Liver (tissue), 7 donors: ENCODE measurements at regions not wholly inside any gene's neighbourhood (a gene's known extent, or its start where the extent isn't known, plus 50 kb on each side); places are given as distances from the start of the nearest gene placed in this dataset.

Source experiments
- DNase-seq: peaks from one replicate; pipeline ENCODE4 v3.0.0-alpha.2; 2017; ENCODE audit warnings: low spot score
- H3K27ac ChIP-seq, 2 donors: one replicate each; pipeline ENCODE4 v1.7.0; 2013; ENCODE audit warnings: inconsistent platforms in 2 of 2, low read length in 2 of 2, control low read depth in 1 of 2, low read depth in 1 of 2, mild to moderate bottlenecking in 1 of 2
- H3K27me3 ChIP-seq, 4 donors: one replicate each; pipeline versions ENCODE4 v1.6.1 to v1.7.0; 2013; ENCODE audit warnings: low read length in 3 of 4, inconsistent platforms in 1 of 4, mild to moderate bottlenecking in 1 of 4, moderate library complexity in 1 of 4; ENCODE audit not compliant: control insufficient read depth in 4 of 4, insufficient read depth in 4 of 4
- H3K36me3 ChIP-seq, 4 donors: one replicate each; pipeline versions ENCODE4 v1.6.1 to v1.7.0; 2013; ENCODE audit warnings: low read length in 3 of 4, mild to moderate bottlenecking in 3 of 4, low read depth in 1 of 4, moderate library complexity in 1 of 4; ENCODE audit not compliant: control insufficient read depth in 4 of 4, insufficient read depth in 3 of 4
- H3K4me1 ChIP-seq, 4 donors: one replicate each; pipeline versions ENCODE4 v1.6.1 to v1.7.0; 2013; ENCODE audit warnings: low read length in 3 of 4, mild to moderate bottlenecking in 3 of 4, moderate library complexity in 1 of 4; ENCODE audit not compliant: control insufficient read depth in 4 of 4, insufficient read depth in 4 of 4
- H3K4me3 ChIP-seq, 3 donors: one replicate each; pipeline versions ENCODE4 v1.6.1 to v1.7.0; 2013; ENCODE audit warnings: low read length in 3 of 3, control low read depth in 1 of 3, low read depth in 1 of 3, mild to moderate bottlenecking in 1 of 3
- H3K9ac ChIP-seq, 2 donors: one replicate each; pipeline ENCODE4 v1.7.0; 2013; ENCODE audit warnings: low read length in 2 of 2, mild to moderate bottlenecking in 2 of 2, moderate library complexity in 2 of 2, control low read depth in 1 of 2, low read depth in 1 of 2
- H3K9me3 ChIP-seq, 4 donors: one replicate each; pipeline versions ENCODE4 v1.6.1 to v1.7.0; 2013; ENCODE audit warnings: low read length in 3 of 4; ENCODE audit not compliant: control insufficient read depth in 4 of 4
- EGR1 ChIP-seq, 2 donors: IDR thresholded peaks; 2 replicates each; pipeline ENCODE4 v1.6.1; 2016 to 2018; ENCODE audit warnings: antibody characterized with exemption in 2 of 2, low read depth in 2 of 2
- FOXA1 ChIP-seq: IDR thresholded peaks from 2 replicates; pipeline ENCODE4 v1.6.1; 2016; ENCODE audit warnings: antibody characterized with exemption
- FOXA2 ChIP-seq: IDR thresholded peaks from 2 replicates; pipeline ENCODE4 v1.6.1; 2016; ENCODE audit warnings: antibody characterized with exemption
- GABPA ChIP-seq, 2 donors: IDR thresholded peaks in 1 of 2; conservative IDR thresholded peaks in 1 of 2; 2 replicates each; pipeline ENCODE4 v1.6.1; 2016; ENCODE audit warnings: antibody characterized with exemption in 2 of 2, mild to moderate bottlenecking in 1 of 2, moderate library complexity in 1 of 2
- HNF4A ChIP-seq, 2 donors: conservative IDR thresholded peaks; 2 replicates each; pipeline ENCODE4 v1.6.1; 2016; ENCODE audit warnings: antibody characterized with exemption in 2 of 2, mild to moderate bottlenecking in 2 of 2
- HNF4G ChIP-seq: IDR thresholded peaks from 2 replicates; pipeline ENCODE4 v1.6.1; 2016; ENCODE audit warnings: antibody characterized with exemption
- JUND ChIP-seq, 2 donors: IDR thresholded peaks; 2 replicates each; pipeline ENCODE4 v1.6.1; 2016; ENCODE audit warnings: antibody characterized with exemption in 2 of 2
- NR2F2 ChIP-seq: IDR thresholded peaks from 2 replicates; pipeline ENCODE4 v1.6.1; 2016; ENCODE audit warnings: antibody characterized with exemption
- RAD21 ChIP-seq, 2 donors: IDR thresholded peaks; 2 replicates each; pipeline ENCODE4 v1.6.1; 2016; ENCODE audit warnings: antibody characterized with exemption in 2 of 2, mild to moderate bottlenecking in 2 of 2
- RXRA ChIP-seq, 2 donors: IDR thresholded peaks; 2 replicates each; pipeline ENCODE4 v1.6.1; 2017 to 2018; ENCODE audit warnings: antibody characterized with exemption in 2 of 2, mild to moderate bottlenecking in 1 of 2
- SP1 ChIP-seq: IDR thresholded peaks from 2 replicates; pipeline ENCODE4 v1.6.1; 2018; ENCODE audit warnings: antibody characterized with exemption, mild to moderate bottlenecking
- YY1 ChIP-seq: IDR thresholded peaks from 2 replicates; pipeline ENCODE4 v1.6.1; 2016; ENCODE audit warnings: antibody characterized with exemption, mild to moderate bottlenecking
- ZBTB33 ChIP-seq: IDR thresholded peaks from 2 replicates; pipeline ENCODE4 v1.6.1; 2016; ENCODE audit warnings: antibody characterized with exemption
- WGBS: extraction: QIAGEN DNeasy Blood & Tissue Kit; methylation state at CpG from one replicate; pipeline ENCODE4 v1.1.7; 2013; 5-methylcytosine and 5-hydroxymethylcytosine counted together
- TF ChIP-seq, protein P1 (sequence below): IDR thresholded peaks from 2 replicates; pipeline ENCODE4 v1.6.1; 2016; ENCODE audit warnings: antibody characterized with exemption
- TF ChIP-seq, protein P2 (sequence below): IDR thresholded peaks from 2 replicates; pipeline ENCODE4 v1.6.1; 2016; ENCODE audit warnings: antibody characterized with exemption
- donor health status: healthy.
- donor health status: healthy.
- donor health status: healthy.
- donor health status: healthy.

DNA sequence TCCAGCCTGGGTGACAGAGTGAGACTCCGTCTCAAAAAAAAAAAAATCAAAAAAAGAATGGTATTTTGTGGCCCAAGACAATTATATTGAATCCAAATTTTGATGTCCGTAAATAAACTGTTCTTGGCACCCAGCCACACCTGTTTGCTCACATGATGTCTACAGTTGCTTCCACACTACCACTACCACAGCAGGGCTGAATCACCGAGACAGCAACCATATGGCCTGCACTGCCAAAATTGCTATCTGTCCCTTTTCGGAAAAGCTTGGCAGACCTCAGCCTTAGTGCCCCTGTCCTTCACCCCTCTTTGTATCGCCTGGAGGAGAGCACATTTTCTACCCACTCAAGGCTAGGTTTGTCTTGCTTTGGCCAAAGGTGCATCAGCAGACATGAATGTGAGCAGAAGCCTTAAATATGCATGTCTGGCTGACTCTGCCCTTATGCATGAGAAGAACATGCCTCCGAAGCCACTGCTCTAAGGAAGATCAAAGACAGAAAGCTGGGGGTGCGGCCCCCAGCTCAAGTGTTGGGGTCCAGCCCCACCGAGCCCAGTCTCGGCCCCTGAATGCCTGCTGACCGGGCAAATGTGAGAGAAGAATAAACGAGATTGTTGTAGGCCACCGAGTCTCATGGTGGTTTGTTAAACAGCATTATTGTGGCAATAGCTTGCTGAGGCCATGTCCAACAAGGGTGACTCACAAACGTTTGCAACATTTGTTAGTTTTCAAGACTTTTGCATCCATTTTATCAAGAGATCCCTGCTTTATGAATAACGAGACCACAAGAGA lies 108.1 kb downstream of the TPRA1 start:
- peaks cover 0 to 3% (median 0%) of the 10 kb centered on the region in 4 donors for H3K4me1 ChIP-seq
- H3K36me3 ChIP-seq: no peaks in the 10 kb centered on the region
- TF ChIP-seq HNF4G: no peak
- TF ChIP-seq SP1: no peak
- TF ChIP-seq, protein P1, sequence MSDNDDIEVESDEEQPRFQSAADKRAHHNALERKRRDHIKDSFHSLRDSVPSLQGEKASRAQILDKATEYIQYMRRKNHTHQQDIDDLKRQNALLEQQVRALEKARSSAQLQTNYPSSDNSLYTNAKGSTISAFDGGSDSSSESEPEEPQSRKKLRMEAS: no peak
- no peak for TF ChIP-seq FOXA1
- TF ChIP-seq FOXA2: no peak
- no peak for TF ChIP-seq NR2F2
- TF ChIP-seq EGR1 (IDR thresholded peaks at IDR 0.05; ENCODE audit: low read depth in 2 of 2): no peak
- no peak for TF ChIP-seq HNF4A (conservative IDR thresholded peaks at IDR 0.05)
- no peak for TF ChIP-seq JUND (IDR thresholded peaks at IDR 0.05)
- TF ChIP-seq RXRA (IDR thresholded peaks at IDR 0.05): no peak
- TF ChIP-seq ZBTB33: no peak
- no peak for TF ChIP-seq GABPA (IDR thresholded peaks at IDR 0.05 in 1 of 2, conservative IDR thresholded peaks at IDR 0.05 in 1 of 2)
- TF ChIP-seq, protein P2, sequence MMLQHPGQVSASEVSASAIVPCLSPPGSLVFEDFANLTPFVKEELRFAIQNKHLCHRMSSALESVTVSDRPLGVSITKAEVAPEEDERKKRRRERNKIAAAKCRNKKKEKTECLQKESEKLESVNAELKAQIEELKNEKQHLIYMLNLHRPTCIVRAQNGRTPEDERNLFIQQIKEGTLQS: no peak
- TF ChIP-seq YY1: no peak
- no peak for TF ChIP-seq RAD21 (IDR thresholded peaks at IDR 0.05)
- no peak overlapping the region for H3K9ac ChIP-seq
- WGBS: 91% methylated on average over 14 of the region's 14 CpGs
- DNase-seq: no peak
- H3K27me3 ChIP-seq: no peaks in the 10 kb centered on the region
- H3K27ac ChIP-seq: no peak overlapping the region
- no peak overlapping the region for H3K4me3 ChIP-seq
- H3K9me3 ChIP-seq: no peaks in the 10 kb centered on the region

GRCh38 chr3:127480196-127480954 lies 110.2 kb downstream of the TPRA1 start:
- H3K27ac ChIP-seq: no peak overlapping the region
- WGBS: 85% methylated on average over 9 of the region's 9 CpGs
- no peak for DNase-seq

More at GRCh38 chr3:127480196-127480954, 110.2 kb downstream of the TPRA1 start:
- Histone ChIP-seq H3K36me3 (no peaks in the 10 kb centered on the region), H3K9me3 (no peaks in the 10 kb centered on the region), H3K4me3 (no peak overlapping the region), H3K27me3 (no peaks in the 10 kb centered on the region), H3K9ac (no peak overlapping the region), H3K4me1 (peaks cover 0 to 3% (median 0%) of the 10 kb centered on the region in 4 donors)
- TF ChIP-seq, protein P2: no peak
- TF ChIP-seq YY1 (no peak), FOXA2 (no peak)
